ENCODE measurements at regions not wholly inside any gene's neighbourhood (a gene's known extent, or its start where the extent isn't known, plus 50 kb on each side); places are given as distances from the start of the nearest gene placed in this dataset.

DNA sequence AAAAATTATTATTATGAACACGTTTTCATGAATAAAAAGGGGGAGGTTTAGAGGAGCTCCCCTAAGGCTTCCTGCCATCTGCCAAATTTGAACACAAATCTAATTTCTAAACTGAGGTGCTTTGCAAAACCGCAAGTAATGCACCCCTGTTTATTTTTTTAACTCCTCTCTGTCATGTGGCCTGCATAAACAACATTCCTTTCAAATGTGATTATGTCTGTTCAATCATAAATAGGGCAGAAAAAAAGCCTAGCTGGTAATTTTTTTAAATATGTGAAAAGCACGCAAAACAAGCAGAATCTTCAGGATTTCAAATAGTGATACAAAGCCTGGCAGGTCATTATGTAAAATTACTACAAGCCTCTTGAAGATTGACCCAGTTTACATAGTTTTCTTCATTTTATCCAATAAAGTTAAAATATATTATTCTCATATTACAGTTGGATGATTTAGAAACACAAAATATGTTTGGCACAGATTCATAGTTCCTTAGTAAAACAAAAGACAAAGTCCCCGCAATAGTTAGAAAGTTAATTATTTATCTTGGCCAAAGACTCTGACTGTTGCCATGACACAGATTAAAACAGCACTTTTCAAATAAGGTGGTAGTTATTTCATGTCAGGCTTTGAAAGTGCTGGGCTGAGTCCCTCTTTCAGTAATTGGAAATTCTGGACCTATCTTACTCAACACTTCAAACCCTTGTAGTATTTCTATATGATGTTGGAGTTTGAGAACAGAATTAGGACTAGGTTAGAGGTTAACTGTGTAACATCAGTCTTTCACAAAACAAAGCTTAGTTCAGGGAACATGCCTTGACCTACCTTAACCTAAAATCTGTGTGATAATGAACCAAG is 200.3 kb upstream of the MPPED2 start:
- TF ChIP-seq, protein P1, sequence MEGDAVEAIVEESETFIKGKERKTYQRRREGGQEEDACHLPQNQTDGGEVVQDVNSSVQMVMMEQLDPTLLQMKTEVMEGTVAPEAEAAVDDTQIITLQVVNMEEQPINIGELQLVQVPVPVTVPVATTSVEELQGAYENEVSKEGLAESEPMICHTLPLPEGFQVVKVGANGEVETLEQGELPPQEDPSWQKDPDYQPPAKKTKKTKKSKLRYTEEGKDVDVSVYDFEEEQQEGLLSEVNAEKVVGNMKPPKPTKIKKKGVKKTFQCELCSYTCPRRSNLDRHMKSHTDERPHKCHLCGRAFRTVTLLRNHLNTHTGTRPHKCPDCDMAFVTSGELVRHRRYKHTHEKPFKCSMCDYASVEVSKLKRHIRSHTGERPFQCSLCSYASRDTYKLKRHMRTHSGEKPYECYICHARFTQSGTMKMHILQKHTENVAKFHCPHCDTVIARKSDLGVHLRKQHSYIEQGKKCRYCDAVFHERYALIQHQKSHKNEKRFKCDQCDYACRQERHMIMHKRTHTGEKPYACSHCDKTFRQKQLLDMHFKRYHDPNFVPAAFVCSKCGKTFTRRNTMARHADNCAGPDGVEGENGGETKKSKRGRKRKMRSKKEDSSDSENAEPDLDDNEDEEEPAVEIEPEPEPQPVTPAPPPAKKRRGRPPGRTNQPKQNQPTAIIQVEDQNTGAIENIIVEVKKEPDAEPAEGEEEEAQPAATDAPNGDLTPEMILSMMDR (conservative IDR thresholded peaks at IDR 0.05), result no peak
- no peak for TF ChIP-seq ZFX (IDR thresholded peaks at IDR 0.05)
- H3K27ac ChIP-seq, result no peak overlapping the region

DNA sequence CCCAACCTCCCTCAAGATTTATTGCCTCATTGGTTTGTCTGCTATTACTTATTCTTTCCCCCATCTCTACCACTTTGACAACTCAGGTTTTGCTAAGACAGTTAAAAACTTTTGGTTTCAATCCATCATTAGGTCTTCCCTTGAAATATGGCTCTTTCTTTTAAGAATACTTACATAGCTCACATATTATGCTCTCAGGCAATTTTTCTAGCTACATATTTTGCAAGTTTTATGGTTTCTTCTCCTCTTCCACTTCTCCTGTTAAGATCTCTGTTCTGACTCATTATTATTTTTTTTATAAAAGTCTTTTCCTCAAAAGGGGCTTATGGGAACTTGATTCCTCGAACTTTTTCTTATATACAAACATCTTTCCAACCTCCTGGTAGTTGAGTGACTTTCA is 192.4 kb upstream of the MPPED2 start:
- H3K27ac ChIP-seq, result no peak overlapping the region
- no peak for TF ChIP-seq ZFX (IDR thresholded peaks at IDR 0.05)
- TF ChIP-seq, protein P1 (conservative IDR thresholded peaks at IDR 0.05), result no peak

DNA sequence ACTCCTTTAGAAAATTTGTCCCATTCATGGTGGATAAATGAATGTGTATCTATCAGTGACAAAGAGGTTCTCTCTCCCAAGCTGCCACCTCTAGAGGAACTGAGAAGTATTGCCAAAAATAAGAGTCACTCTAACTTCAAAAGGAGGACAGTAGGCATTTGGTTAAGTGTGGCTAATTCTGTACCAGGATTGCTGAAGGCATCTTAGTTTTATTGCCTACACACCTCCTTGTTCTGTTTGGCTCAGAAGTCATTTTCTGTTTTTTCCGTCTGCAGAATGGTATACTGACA is 189.0 kb upstream of the MPPED2 start:
- TF ChIP-seq, protein P1 (conservative IDR thresholded peaks at IDR 0.05), result no peak; the same call in 1 of the 2 replicates
- TF ChIP-seq ZFX (IDR thresholded peaks at IDR 0.05), result no peak
- no peak overlapping the region for H3K27ac ChIP-seq

- TF ChIP-seq ZFX (IDR thresholded peaks at IDR 0.05), result no peak
- TF ChIP-seq, protein P1 (conservative IDR thresholded peaks at IDR 0.05), result no peak
- no peak overlapping the region for H3K27ac ChIP-seq
These were observed 188.5 kb upstream of the MPPED2 start for GRCh38 chr11:30774496-30775232.

- H3K27ac ChIP-seq, result no peak overlapping the region
- no peak for TF ChIP-seq ZFX (IDR thresholded peaks at IDR 0.05)
- TF ChIP-seq, protein P1 (conservative IDR thresholded peaks at IDR 0.05), result no peak
These were observed 186.8 kb upstream of the MPPED2 start for GRCh38 chr11:30772908-30773307.

DNA sequence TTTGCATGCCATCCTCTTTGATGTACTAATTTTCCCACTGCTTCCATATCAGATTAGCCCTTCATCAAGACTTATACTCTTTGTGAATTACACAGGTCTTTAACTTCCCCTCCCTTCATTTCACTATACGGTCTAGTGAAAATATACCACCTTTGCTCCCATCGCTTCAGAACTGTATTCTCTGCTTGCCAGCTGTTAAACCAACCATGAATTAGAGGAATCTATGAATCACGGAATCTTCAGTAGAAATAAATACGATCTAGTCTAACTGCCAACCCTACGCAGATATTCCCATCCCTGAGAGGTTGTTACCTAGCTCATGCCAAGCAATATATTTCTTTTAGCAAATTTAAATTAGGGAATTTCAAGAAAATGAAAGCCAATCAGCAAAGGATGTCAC is 177.8 kb upstream of the MPPED2 start:
- H3K27ac ChIP-seq, result no peak overlapping the region
- TF ChIP-seq, protein P1 (conservative IDR thresholded peaks at IDR 0.05), result no peak
- no peak for TF ChIP-seq ZFX (IDR thresholded peaks at IDR 0.05)

- H3K27ac ChIP-seq, result no peak overlapping the region
- TF ChIP-seq, protein P1 (conservative IDR thresholded peaks at IDR 0.05), result no peak
- no peak for TF ChIP-seq ZFX (IDR thresholded peaks at IDR 0.05)
These were observed 176.0 kb upstream of the MPPED2 start for GRCh38 chr11:30762188-30762587.
